Epithelial cell of proximal tubule (primary cell): ENCODE measurements at regions not wholly inside any gene's neighbourhood (a gene's known extent, or its start where the extent isn't known, plus 50 kb on each side); places are given as distances from the start of the nearest gene placed in this dataset.

Source experiments
- DNase-seq: peaks from one replicate; pipeline ENCODE4 v3.0.0-alpha.2; 2011; ENCODE audit warnings: low read depth
- H3K4me3 ChIP-seq: 2 replicates; pipeline ENCODE4 v1.5.1; 2011; ENCODE audit warnings: low read depth, mild to moderate bottlenecking, low read length
- TF ChIP-seq, protein P1 (sequence below): conservative IDR thresholded peaks from 2 replicates; pipeline ENCODE4 v1.5.1; 2012; ENCODE audit warnings: low read depth, mild to moderate bottlenecking, low read length

DNA sequence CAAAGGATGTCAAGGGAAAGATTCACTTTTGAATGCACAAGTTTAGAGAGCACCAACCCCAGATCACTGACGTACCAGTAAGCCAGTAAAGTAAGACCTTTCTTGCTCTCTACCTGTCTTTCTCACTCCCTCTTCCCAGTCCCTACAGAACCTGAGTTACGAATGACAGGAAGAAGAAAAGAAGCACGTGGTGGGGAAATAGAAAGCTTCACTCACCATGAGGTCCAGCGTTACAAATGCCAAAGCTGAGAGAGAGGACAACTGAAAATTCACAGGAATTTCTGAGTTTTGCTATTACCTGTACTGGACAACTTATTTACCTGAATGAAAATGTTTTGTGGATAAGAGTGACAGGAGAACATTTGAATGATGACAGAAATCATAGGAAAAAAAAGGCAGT lies 133.2 kb upstream of the GBE1 start:
- no peak for DNase-seq
- TF ChIP-seq, protein P1, sequence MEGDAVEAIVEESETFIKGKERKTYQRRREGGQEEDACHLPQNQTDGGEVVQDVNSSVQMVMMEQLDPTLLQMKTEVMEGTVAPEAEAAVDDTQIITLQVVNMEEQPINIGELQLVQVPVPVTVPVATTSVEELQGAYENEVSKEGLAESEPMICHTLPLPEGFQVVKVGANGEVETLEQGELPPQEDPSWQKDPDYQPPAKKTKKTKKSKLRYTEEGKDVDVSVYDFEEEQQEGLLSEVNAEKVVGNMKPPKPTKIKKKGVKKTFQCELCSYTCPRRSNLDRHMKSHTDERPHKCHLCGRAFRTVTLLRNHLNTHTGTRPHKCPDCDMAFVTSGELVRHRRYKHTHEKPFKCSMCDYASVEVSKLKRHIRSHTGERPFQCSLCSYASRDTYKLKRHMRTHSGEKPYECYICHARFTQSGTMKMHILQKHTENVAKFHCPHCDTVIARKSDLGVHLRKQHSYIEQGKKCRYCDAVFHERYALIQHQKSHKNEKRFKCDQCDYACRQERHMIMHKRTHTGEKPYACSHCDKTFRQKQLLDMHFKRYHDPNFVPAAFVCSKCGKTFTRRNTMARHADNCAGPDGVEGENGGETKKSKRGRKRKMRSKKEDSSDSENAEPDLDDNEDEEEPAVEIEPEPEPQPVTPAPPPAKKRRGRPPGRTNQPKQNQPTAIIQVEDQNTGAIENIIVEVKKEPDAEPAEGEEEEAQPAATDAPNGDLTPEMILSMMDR: no peak
- H3K4me3 ChIP-seq: no peak overlapping the region

- H3K4me3 ChIP-seq: no peak overlapping the region
- no peak for DNase-seq
- TF ChIP-seq, protein P1: no peak
These were observed 129.8 kb upstream of the GBE1 start for GRCh38 chr3:81891055-81891895.

DNA sequence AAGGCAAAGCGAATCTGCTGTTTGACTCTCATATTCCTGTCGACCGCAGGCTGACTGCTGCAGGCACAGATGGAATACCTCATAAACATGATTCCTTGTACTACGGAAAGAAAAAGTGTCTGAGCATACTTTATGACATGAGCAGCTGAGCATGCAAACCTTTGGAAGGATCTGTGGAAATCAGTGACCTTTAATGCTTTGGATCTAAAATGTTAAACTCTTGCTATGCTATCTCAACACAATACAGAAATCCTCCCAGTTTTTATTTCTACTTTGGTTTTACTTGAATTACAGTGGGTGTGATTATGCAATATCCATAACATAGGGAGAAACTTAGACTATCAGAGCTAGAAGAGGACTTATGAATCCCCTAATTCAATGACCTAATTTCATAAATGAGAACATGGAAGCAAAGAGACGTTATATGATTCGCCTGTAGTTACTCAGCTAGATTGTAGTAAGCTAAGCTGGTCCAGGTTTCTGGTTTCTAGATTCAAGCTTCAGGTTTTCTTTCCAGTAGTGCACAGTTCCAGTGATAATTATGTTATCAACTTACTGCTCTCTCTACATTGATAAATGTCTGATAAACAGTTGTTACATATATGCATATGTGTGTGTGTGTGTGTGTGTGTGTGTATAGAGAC lies 127.6 kb upstream of the GBE1 start:
- TF ChIP-seq, protein P1: no peak
- no peak overlapping the region for H3K4me3 ChIP-seq
- DNase-seq: no peak

- TF ChIP-seq, protein P1: no peak
- DNase-seq: no peak
- H3K4me3 ChIP-seq: no peak overlapping the region
These were observed 126.0 kb upstream of the GBE1 start for GRCh38 chr3:81887448-81887847.

DNA sequence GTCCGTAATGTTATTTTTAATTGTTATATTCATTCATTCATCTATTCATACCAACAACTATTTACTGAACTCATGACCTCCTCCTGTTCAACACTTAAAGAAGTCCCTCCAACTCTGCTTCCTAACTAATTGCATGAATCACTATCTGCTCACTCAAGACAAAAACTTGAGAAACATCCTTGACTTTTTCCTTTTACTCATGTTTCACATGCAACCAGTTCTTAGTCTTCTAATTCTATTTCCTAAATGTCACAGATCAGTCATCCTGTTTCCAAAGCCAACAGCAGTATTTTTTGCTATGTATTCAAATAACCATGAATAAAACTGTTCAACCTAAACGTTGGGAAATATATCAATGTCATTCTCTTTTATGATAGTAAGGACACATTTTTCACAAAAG lies 124.6 kb upstream of the GBE1 start:
- no peak for DNase-seq
- TF ChIP-seq, protein P1: no peak
- no peak overlapping the region for H3K4me3 ChIP-seq

- DNase-seq: no peak
- H3K4me3 ChIP-seq: no peak overlapping the region
- TF ChIP-seq, protein P1: no peak
These were observed 123.3 kb upstream of the GBE1 start for GRCh38 chr3:81884791-81885190.
